HG03521 (cell line): ENCODE measurements at regions not wholly inside any gene's neighbourhood (a gene's known extent, or its start where the extent isn't known, plus 50 kb on each side); places are given as distances from the start of the nearest gene placed in this dataset.

Experiments used
- ATAC-seq: cut with Tn5 transposase; IDR thresholded peaks from one replicate; pipeline ENCODE4 v1.9.1; 2021; ENCODE audit warnings: mild to moderate bottlenecking, moderate library complexity; ENCODE audit not compliant: unreplicated experiment

DNA sequence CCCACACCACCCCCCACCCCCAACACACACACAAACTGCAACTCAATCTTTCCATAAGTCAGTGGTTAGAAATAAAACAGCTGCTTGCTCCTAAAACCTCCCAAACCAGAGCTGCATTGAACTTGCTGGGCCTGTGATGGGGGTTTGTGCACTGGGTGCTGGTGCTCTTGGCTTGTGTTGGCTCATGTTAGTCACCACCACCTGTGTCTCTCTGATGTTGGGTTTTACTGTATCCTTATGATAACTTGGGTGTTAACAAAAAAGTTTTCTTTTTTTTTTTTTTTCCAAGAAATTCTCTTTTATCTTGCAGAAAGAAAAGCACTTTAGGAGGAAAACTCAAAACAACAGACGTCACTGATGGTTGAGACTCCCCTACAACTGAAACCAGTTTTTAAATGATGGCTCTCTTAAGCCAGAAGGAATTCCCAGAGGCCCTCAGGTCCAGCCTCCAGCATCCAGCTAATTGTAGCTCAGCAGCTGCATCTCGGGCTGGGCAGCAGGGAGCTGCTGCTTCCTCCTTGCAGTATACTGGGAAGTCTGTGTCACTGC is 79.9 kb upstream of the DRD2 start:
- no peak for ATAC-seq

DNA sequence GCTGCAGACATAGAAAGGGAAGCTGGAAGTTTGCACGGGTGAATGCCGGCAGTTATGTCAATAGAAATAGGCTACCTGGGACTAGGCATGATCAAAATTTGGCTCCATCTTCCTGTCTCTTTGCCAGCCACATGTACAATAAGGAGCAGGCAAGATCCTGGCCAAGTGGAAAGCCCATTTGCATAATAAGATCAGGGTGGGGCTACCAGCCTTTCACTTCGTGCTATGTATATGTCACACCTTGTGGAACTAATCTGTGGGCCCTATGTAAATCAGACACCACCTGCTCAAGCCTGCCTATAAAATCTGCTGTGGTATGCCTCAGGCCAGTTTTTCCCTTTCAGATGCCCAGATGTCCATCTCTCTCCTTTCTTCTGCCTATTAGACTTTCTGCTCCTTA is 79.3 kb upstream of the DRD2 start:
- no peak for ATAC-seq

DNA sequence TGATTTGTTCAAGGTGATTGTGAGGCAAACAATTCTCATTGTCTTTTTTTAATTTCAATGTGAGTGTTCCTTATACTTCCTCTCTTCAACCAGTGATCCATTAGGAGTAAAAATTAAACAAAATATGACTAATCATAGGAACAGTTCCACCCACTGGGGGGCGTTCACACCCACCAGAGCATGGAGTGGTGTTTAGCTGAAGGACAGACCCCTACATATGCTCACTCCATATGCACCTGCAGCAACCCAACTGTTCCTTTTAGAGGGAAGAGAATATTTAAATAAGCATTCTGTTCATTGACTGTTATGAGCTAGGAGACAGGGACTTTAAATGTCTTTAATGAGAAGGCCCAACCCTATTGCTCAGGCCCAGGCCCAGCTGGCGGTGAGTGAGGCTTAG is 78.7 kb upstream of the DRD2 start:
- no peak for ATAC-seq

DNA sequence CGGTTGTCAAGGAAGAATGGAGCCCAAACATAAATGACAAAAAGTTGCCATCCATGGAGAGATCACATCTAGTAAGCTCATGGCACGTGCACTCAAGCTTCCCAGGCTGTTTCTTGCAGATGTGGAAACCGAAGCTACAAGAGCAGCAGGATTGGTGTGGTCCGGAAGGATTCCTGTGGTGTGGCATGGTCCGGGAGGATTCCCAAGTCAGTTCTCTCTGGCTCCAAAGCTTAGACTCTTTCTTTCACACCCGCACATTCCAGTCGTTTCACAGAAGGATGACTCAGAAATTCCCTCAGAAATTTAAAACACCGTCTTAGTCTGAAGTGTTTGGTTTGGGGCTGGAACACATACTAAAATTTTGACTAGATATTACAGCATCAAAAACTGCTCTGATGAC is 78.0 kb upstream of the DRD2 start:
- ATAC-seq, result no peak

DNA sequence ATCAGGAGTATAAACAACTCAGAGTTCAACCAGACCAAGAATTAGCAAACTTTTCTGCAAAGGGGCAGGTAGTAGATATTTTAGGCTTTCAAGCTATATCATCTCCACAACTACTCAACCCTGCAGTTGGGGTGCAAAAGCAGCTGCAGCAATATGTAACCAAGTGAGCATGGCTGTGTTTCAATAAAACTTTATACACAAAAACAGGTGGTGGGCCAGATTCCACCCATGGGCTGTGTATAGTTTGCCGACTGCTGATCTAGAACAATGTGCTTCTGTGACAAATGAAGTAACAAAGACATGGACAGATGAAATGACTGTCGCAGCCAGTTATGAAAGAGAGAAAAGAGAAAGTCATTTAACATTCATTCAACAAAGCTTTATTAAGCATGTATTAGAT is 77.1 kb upstream of the DRD2 start:
- ATAC-seq, result no peak

DNA sequence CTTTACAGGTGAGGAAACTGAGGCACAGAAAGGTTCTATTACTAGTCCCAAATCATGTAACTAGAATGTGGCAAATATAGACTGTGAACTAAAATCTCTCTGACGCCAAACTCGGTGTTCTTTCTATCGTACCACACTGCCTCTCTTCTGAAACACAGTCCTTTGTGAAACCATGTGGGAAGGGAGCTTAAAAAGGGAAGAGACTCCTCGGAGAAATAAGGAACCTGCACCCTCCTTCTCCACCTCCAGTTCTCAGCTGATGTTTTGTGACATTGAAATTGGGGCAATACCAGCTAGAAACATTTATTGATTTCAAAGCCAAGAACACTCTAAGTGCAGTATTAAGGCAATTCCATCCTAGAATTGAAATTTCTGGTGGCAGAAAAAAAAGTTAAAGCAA is 76.4 kb upstream of the DRD2 start:
- no peak for ATAC-seq

DNA sequence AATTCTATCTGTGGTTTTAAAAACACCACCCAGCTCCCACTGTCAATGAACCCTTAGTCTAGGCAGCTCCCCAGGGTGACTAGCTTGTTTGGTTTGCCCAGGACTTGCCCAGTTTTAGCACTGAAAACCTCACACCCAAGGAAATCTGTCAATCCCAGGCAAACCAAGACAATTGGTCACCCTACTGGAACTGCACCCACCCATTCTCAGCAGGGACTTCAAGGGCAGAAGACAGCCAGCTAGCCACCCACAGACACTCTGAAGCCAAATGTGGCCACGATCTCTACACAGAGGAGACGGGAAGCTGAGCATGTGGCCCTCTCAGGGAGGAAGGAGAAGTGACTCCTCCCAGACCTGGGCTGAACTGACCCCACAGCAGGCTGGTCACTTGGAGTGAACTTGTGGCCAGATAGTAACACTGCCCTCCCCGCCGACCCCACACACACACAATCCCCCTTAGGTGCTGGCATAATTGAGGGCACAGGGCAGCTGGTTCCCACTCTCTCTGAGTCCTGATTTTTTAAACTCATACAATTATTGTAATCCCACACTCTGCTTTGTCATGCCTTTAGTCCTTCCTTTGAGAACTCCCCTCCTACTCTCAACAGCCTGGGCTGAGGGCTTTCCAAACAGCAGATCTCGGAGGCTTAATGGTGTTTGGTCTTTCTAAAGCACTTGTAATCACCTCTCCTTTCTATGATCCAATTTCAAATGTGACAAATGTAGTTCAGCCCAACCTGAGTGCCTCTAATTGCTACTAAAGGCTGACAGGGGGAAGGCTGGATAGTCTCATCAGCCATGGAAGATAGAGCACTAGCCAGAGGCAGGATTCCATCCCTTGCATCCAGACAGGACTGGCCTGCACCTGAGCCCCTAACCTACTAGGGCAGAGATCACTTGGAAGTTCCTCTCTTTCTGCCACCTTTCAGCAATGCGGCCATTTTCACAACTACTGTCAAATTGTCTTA is 74.7 kb upstream of the DRD2 start:
- ATAC-seq, result no peak

DNA sequence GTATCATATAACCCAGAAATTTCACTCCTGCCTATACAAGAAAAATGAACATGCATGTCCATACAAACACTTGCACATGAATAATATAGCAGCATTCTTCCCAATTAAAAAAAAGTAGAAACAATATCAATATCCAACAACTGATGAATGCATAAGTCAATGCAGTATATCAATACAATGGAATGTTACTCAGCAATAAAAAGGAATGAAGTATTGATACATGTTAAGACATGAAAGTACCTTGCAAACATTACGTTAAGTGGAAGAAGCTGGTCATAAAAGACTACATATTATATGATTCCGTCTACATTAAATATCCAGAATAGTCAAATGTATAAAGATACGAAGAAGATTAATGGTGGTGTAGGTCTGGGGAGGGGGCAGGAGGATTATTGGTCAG is 73.9 kb upstream of the DRD2 start:
- no peak for ATAC-seq

DNA sequence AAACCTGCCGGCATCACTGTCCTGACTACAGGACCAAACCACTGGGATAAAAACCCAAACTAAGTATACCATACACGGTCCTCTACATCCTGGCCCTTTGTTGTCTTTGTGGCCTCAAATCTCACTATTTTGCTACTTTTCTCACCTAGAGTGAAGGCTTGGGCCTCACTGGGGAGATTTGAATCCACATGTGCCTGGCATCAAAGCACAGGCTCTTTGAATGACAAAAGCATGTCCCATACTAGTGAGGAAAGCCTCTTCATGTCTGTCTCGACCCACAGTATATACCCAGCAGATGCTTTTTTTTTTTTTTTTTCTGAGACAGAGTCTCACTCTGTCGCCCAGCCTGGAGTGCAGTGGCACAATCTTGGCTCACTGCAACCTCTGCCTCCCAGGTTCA is 72.5 kb upstream of the DRD2 start:
- no peak for ATAC-seq

DNA sequence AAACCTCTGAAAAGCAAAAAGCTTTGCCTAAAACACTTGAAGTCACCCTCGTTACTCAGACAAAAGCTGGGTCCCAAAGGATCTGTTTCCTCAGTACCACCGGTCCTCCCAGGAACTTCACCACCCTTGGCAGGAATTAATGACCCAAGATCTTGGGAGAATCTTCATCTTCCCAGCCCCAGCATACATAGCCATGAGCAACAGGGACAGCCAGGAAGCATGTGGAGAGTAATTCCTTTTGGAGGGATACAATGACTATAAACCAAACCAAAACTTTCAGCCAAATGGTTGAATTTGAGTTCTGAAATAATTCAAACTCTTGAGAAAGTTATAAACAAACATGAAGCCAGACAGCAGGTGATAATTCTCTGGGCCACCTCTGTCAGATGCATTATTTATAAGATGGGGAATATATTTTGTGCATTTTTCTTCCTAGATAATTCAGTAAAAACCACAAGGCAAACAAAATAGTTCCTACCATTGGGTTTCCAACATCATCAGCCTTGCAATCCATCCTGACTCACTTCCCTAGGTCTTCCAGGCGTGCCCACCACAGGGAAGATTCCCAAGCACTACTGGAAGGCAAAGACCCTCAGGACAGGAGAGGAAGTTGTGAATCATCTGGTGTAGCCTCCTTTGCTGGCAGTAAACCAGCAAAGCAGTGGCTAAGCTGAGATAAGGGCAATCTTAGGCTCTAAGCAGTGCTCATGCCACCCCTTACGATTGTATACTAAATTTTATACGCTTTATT is 71.7 kb upstream of the DRD2 start:
- no peak for ATAC-seq

DNA sequence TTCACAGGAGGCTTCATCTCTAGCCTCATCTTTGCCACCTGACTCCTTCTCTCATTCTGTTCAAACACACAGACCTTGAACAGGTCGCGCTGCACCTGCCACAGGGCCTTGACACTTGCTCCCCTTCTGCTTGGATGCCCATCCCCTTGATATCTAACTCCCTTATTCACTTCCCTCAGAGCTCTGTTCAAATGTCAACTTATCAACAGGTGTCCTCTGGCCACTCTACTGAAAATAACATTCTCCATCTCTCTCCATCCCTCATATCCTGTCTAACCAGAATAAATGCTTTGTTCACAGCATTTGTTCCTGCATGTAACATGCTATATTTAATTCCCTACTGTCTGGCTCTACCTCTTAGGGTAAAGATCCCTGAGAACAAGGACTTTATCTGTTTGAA is 67.2 kb upstream of the DRD2 start:
- no peak for ATAC-seq

DNA sequence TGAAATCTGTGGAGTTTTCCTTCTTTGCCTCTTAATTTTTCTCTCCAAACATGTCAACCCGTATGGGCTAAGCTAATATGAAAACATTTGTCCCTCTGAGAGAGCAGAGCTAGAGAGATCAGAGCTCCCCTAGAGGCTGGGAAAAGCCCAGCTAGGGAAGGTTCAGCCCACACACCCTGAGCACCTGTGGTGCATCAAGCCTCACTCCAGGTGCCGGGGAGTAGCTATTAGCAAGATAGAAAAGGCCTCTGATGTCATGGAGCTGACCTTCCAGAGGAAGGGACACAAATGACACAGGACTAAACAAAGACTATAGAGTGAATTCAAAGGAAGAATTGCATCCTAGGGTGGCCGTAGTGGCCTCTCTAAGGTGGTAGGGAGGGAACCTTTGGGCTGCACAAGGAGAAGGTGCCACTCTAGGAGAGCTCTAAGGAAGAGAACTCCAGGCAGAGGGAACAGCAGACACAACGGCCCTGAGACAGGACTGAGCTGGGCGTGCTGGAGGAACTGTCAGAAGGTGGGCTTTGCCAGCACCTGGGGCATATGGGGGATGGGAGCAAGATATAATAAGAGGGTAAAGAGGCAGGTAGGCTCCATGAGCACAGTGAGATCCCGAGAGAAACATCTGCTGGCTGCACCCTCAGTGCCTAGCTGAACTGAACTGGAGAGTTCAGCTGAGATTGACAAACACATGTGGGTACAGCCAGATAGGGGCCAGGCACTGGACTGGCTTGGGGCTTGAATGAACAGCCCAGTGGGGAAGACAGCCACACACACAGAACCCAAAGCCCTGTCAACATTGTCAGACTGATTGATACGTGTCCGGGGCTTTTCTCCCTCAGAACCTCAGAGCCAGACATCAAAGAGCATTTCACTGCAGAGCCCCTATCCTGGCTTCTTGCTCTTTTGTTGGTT is 65.5 kb upstream of the DRD2 start:
- ATAC-seq, result no peak

DNA sequence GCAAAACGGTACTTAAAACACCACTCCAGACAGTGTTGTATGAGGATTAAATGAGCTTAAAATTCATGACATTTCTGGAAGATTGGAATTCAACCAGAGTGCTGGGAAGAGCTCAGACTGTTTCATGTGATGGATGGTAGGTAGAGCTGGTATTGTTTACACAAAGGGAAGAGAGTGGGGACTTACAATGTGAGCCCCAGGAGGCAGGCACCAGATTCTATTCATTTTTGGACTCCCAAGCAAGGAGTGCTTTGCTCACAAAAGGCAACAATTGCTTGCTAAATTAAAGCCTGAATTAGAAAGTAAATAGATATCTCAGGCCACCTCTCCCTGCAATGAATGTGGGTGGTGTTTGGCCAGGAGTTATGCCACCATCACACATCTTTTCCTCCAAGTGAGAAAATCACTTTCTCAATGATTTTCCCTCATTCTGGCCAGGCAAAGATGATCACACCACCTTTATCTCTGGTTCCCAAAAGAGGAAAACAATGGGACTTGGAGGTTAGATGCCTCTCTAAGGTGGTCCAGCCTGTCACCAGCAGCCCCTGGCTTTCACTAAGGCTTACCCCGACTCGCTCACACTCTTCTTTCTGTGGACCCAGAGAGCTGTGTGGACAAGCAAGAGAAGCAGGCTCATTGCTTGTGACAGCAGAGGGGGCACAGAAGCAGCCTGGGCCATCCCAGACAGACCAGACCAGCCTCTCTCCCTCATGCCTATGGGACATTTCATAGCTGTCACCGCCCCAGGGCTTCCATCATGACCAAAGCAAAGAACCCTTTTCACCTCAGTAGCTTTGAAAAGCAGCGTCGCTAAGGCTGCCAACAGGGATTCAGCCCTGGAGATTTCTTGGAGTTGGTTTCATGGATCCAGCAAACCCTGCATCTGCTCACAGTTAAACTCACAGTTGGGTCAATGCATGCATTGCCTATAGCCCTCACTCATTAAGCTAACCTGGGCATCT is 63.5 kb upstream of the DRD2 start:
- no peak for ATAC-seq

DNA sequence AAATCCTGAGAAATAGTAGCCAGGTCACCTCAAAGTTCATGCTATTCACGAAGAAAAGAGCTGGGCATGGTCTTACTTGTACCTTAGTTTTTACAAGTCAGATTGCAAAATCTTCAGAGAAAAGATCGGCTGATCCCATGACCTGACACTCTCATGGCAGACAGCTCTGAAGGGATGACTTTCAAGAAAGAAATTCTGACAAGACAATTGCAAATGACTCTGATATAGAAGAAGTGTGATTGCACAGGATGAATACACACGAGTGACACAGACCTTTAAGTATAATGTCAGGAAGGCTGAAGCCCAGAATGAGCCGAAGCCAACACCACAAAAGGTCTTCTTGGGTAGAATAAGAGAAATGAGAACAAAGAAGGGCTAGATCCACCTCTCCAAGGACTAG is 59.4 kb upstream of the DRD2 start:
- no peak for ATAC-seq

DNA sequence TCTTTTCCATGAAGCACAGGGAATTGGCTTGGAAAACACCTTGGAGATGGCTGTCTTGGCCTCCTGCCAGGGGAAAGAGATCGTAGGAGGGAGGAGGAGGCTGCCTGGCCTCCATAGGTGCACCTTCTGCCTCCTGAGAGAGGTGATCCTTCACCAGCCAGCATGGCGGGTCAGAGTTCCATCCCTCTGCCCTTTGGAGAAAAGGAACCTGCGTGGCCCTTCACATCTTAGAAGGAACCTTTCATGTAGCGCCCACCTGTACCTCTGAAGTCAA is 58.2 kb upstream of the DRD2 start:
- no peak for ATAC-seq

DNA sequence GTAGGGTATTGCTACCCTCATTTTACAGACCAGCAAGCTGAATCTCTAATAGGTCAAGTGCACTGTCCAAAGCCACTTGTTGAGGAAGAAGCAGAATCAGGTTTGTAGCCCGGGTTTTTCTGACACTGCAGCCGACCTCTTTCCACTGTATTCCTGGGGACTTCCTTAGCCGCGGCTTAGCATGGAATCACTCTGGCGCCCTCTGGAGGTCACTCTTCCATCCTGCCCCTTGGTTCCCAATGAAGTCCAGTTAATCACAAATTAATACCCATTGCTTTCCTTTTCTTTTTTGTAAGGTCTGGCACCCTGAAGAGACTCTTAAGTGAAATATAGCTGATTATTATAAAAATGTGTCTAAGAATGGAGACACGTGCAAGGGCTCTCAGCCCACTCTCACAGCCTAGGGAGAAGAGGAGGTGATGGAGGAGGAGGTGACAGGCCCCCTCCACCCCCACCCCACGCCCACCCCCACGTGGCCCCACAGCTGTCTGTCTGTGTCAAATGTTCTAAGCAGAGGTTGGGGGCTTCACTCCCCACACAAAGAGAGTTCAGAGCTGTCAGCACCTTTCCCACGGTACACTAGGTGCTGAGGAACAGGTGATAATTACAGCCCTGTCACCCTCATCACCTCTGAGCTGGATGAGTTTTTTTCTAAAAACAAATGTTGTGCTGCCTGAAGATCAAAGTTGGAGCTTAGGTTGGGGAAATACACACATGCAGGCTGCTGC is 57.7 kb upstream of the DRD2 start:
- no peak for ATAC-seq

DNA sequence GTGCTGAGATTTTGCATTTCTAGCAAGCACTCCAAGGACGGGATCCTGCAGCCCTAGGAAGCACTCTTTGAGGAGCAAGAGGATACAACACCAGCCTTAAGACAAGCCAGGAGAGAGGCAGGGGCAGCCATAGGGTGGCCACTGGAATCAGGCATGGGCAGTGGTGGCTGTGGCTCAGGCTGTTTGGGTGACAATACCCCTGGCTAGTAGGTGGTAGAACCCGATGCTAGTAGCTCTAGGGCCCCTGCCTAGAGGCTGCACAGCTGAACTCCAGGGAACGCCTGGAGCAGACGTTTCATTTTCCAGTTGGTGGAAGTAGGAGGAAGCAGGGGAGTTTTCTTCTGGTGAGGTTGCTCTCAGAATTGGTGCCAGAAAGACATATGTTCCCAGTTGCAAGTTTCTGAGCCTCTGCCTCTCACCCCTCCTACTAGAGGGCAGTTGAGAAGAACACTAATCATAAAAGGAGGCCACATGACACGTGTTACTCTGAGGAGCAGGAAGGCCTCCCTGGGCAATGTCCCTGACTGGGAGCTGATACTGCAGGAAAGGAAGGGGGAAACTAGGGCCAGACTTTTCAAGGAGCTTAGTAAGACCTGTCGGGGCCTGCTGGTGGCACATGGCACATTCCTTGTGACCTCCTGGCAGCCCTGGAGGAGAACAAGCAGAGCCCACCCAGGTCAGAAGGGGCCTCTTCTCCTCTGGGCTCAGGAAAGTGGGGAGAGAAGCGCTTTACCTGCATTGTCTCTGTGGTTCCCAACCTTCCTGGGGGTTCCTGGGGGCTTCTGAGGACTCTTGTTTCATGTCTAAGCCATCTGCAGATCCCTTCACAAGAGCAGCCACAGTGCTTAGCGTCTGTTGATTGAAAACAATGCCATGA is 56.6 kb upstream of the DRD2 start:
- ATAC-seq, result no peak

DNA sequence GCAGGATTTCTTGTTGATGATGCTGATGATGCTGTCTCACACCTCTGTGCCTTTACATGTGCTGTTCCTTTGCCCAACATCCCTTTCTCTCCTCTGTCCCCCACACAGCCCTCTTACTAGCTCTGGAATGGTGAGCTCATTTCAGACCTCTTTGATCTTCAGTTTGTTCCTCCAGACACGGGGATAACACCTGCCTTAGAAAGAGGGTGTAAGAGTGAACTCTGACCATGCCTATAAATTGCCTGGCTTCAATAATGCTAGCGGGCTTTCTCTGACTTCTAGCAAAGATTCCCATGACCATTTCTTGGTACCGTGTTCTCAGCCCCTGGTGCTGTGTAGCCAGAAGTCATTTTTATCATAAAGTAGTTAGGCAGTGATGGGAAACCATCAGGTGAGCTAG is 55.9 kb upstream of the DRD2 start:
- ATAC-seq, result no peak
